HL-60 (cell line): ENCODE measurements at regions not wholly inside any gene's neighbourhood (a gene's known extent, or its start where the extent isn't known, plus 50 kb on each side); places are given as distances from the start of the nearest gene placed in this dataset.
A peak's percentile ranks its signal among the peaks of the same experiment; 100 is the strongest.

Source experiments
- DNase-seq, 2 experiments: peaks; one replicate each; pipeline ENCODE4 v3.0.0-alpha.2; 2010 to 2020; ENCODE audit warnings: low read depth in 1 of 2, low spot score in 1 of 2
- H3K27ac ChIP-seq: fragments of 250-450 bp; sonication (Bioruptor Pico); replicated peaks from 2 replicates; pipeline ENCODE4 v1.5.1; 2020; ENCODE audit warnings: mild to moderate bottlenecking, moderate library complexity
- H3K27me3 ChIP-seq: fragments of 250-450 bp; sonication (Bioruptor Pico); 2 replicates; pipeline ENCODE4 v1.5.1; 2021; ENCODE audit warnings: mild to moderate bottlenecking, moderate library complexity; ENCODE audit not compliant: insufficient read depth, poor library complexity, severe bottlenecking
- H3K4me3 ChIP-seq: replicated peaks from 2 replicates; pipeline ENCODE4 v1.5.1; 2011; ENCODE audit warnings: mild to moderate bottlenecking, control low read depth, low read length; ENCODE audit not compliant: insufficient read depth
- GABPA ChIP-seq: IDR thresholded peaks from 2 replicates; pipeline ENCODE4 v1.6.1; 2012; ENCODE audit warnings: low read depth
- POLR2AphosphoS5 ChIP-seq: IDR thresholded peaks from 2 replicates; pipeline ENCODE4 v1.6.1; 2012; ENCODE audit warnings: low read depth
- SPI1 ChIP-seq: IDR thresholded peaks from 2 replicates; pipeline ENCODE4 v1.6.1; 2012; ENCODE audit warnings: low read depth, mild to moderate bottlenecking, borderline replicate concordance
- TF ChIP-seq, protein P1 (sequence below): IDR thresholded peaks from one replicate; pipeline ENCODE4 v1.5.1; 2011; ENCODE audit warnings: low read length, control low read depth, inconsistent platforms; ENCODE audit not compliant: insufficient read depth
- TF ChIP-seq, protein P2 (sequence below): IDR thresholded peaks from 2 replicates; pipeline ENCODE4 v1.6.1; 2012; ENCODE audit warnings: low read depth; ENCODE audit not compliant: insufficient replicate concordance

DNA sequence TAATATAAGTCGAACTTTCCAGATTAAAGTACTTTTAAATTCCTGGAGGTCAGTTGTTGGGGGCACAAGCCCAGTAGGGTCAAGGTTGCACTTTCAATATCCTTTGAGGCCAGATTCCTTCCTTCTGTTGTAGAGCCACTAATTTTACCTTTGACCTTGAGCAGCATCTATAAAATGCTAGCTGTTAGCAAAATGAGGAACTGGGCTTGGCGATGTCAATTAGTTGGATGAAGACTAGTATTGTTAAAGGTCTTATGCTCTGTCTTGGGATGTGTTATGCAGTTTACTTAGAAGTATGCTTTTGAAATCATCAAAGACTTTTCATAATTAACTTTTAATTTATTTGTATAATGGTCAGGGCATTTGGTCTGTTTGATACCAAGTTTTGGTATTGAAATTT, 425.9 kb upstream of the PROX1 start:
- Histone ChIP-seq H3K27me3 (no peaks in the 10 kb centered on the region), H3K27ac (no peak overlapping the region), H3K4me3 (no peak overlapping the region)
- DNase-seq = no peak
- TF ChIP-seq SPI1 (peak; percentile 65), POLR2AphosphoS5 (no peak)

DNA sequence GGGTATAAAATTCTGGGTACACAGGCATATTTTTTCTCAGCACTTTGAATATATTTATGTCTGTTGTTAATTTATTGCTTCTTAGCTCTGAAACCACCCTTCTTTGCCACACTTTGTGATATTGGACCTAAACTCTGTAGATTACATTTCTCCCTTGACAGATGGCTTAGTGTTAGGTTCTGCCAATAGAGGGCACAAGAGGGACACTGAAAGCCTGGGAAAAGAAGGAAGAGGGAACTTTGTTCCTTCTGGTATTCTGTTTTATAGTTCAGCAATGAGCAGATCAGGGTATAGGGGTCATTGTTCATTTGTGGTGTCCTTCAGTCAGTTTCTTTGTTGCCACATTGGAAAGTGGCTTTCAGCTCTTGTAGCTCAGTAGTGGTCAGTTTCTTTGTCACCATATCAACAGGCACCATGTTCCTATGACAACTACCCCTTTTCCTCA, 423.5 kb upstream of the PROX1 start:
- no peak overlapping the region for H3K27ac ChIP-seq
- DNase-seq = peak in 1 of 2 experiments; percentile 33
- no peak overlapping the region for H3K4me3 ChIP-seq
- H3K27me3 ChIP-seq = no peaks in the 10 kb centered on the region
- TF ChIP-seq, protein P1, sequence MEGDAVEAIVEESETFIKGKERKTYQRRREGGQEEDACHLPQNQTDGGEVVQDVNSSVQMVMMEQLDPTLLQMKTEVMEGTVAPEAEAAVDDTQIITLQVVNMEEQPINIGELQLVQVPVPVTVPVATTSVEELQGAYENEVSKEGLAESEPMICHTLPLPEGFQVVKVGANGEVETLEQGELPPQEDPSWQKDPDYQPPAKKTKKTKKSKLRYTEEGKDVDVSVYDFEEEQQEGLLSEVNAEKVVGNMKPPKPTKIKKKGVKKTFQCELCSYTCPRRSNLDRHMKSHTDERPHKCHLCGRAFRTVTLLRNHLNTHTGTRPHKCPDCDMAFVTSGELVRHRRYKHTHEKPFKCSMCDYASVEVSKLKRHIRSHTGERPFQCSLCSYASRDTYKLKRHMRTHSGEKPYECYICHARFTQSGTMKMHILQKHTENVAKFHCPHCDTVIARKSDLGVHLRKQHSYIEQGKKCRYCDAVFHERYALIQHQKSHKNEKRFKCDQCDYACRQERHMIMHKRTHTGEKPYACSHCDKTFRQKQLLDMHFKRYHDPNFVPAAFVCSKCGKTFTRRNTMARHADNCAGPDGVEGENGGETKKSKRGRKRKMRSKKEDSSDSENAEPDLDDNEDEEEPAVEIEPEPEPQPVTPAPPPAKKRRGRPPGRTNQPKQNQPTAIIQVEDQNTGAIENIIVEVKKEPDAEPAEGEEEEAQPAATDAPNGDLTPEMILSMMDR = peak; percentile 8
- TF ChIP-seq SPI1 (peak; percentile 53; the same call in 1 of the 2 replicates), GABPA (no peak), POLR2AphosphoS5 (no peak)
- TF ChIP-seq, protein P2, sequence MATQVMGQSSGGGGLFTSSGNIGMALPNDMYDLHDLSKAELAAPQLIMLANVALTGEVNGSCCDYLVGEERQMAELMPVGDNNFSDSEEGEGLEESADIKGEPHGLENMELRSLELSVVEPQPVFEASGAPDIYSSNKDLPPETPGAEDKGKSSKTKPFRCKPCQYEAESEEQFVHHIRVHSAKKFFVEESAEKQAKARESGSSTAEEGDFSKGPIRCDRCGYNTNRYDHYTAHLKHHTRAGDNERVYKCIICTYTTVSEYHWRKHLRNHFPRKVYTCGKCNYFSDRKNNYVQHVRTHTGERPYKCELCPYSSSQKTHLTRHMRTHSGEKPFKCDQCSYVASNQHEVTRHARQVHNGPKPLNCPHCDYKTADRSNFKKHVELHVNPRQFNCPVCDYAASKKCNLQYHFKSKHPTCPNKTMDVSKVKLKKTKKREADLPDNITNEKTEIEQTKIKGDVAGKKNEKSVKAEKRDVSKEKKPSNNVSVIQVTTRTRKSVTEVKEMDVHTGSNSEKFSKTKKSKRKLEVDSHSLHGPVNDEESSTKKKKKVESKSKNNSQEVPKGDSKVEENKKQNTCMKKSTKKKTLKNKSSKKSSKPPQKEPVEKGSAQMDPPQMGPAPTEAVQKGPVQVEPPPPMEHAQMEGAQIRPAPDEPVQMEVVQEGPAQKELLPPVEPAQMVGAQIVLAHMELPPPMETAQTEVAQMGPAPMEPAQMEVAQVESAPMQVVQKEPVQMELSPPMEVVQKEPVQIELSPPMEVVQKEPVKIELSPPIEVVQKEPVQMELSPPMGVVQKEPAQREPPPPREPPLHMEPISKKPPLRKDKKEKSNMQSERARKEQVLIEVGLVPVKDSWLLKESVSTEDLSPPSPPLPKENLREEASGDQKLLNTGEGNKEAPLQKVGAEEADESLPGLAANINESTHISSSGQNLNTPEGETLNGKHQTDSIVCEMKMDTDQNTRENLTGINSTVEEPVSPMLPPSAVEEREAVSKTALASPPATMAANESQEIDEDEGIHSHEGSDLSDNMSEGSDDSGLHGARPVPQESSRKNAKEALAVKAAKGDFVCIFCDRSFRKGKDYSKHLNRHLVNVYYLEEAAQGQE = no peak

DNA sequence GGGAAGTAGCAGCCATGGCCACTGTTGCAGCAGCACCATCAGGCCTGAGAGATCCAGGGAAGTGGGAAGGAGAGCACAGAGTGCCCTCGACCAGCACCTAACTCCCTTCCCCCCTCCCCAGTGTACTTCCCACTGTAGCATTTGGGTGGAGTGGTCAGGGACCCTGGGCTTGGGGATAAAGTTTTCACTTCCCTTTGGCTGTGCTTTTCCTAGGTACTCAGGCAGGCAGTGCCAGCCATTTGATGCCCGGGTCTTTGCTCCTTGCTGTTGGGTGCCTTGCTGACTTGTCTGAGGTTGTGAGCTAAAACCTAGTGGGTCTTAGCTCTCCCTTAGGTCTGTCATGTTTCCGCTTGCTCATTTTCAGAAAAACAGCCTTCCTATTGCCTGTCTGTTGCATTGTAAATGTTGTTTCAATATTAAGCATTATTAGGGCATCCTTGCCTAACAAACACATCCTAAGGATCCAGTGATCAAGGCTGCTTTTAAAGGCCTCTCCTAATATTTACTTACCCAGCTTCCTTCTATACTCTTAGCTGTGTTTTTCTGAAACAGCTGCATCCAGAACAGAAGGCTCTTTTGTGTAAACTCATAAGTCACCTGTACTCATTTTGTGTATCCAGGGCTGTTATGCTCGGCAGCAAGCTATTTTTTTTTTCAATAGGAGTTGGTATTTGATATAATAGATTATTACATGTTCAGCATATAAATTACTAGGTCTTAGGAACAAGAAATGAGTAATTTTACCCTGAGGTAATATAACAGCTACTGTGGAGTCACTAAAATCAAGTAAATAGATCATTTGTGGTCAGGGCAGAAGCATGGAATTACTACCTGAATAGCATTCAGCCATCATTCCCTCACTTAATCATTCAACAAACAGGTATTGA, 418.6 kb upstream of the PROX1 start:
- no peak overlapping the region for H3K4me3 ChIP-seq
- H3K27me3 ChIP-seq = no peaks in the 10 kb centered on the region
- H3K27ac ChIP-seq = no peak overlapping the region
- no peak for DNase-seq
- TF ChIP-seq SPI1 (no peak), POLR2AphosphoS5 (no peak), GABPA (no peak)
- TF ChIP-seq, protein P2 = no peak
- TF ChIP-seq, protein P1 = no peak

DNA sequence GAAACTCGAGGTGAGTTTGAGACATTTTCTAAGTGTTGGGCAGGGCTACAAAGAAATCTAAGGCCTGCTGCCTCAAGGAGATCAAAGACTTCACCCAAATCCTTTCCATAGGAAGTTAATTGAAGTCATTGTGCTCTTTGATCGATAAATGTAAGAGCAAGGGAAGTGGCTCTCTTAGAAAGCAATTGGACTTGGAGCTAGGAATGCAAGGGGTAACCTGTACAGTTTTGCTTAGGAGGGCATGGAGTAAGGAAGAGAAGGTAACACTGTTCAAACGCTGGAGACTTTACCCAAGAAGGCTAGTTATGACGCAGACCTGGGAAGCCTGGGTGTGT, 418.0 kb upstream of the PROX1 start:
- Histone ChIP-seq H3K27me3 (no peaks in the 10 kb centered on the region), H3K4me3 (no peak overlapping the region), H3K27ac (no peak overlapping the region)
- no peak for DNase-seq
- TF ChIP-seq GABPA (no peak), SPI1 (no peak), POLR2AphosphoS5 (no peak)
- TF ChIP-seq, protein P2 = no peak
- TF ChIP-seq, protein P1 = no peak
